ENCODE measurements at regions not wholly inside any gene's neighbourhood (a gene's known extent, or its start where the extent isn't known, plus 50 kb on each side); places are given as distances from the start of the nearest gene placed in this dataset.

GRCh38 chr14:94989946-94990345, 167.4 kb downstream of the DICER1 start:
- in situ Hi-C loops (cut with HindIII; ENCODE audit: low pct_unique_long_range_greater_than_20kb, low sequenced_read_pairs) (no loop called here), intact Hi-C loops (cut with micrococcal nuclease; ENCODE audit: unreplicated experiment) (no loop called here)
- Histone ChIP-seq H3K27ac (ENCODE audit: low read length) (no peak overlapping the region), H3K9me3 (ENCODE audit: control insufficient read depth, insufficient read depth, low read depth, low read length) (no peaks in the 10 kb centered on the region), H3K4me3 (ENCODE audit: low read depth in 2 of 2, low read length in 2 of 2) (no peak overlapping the region), H3K27me3 (ENCODE audit: control insufficient read depth, insufficient read depth, low read length) (no peaks in the 10 kb centered on the region; the same call in 1 of the 2 replicates), H3K4me1 (ENCODE audit: control insufficient read depth, insufficient read depth, low read length) (no peaks in the 10 kb centered on the region), H3K36me3 (ENCODE audit: control insufficient read depth, insufficient read depth, low read length) (no peaks in the 10 kb centered on the region)
- DNase-seq (ENCODE audit: low read depth, low spot score) (no peak), ATAC-seq (no peak)
- ChIA-PET POLR2A (no interaction called here), CTCF (no interaction called here)
- TF ChIP-seq TCF7L2 (IDR thresholded peaks at IDR 0.05; ENCODE audit: low read depth, low read length), result no peak
- no peak for TF ChIP-seq POLR2AphosphoS5 (IDR thresholded peaks at IDR 0.05; ENCODE audit: low read depth, low read length)
- TF ChIP-seq, protein P1, sequence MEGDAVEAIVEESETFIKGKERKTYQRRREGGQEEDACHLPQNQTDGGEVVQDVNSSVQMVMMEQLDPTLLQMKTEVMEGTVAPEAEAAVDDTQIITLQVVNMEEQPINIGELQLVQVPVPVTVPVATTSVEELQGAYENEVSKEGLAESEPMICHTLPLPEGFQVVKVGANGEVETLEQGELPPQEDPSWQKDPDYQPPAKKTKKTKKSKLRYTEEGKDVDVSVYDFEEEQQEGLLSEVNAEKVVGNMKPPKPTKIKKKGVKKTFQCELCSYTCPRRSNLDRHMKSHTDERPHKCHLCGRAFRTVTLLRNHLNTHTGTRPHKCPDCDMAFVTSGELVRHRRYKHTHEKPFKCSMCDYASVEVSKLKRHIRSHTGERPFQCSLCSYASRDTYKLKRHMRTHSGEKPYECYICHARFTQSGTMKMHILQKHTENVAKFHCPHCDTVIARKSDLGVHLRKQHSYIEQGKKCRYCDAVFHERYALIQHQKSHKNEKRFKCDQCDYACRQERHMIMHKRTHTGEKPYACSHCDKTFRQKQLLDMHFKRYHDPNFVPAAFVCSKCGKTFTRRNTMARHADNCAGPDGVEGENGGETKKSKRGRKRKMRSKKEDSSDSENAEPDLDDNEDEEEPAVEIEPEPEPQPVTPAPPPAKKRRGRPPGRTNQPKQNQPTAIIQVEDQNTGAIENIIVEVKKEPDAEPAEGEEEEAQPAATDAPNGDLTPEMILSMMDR (IDR thresholded peaks at IDR 0.05), result no peak
- TF ChIP-seq SIN3A (IDR thresholded peaks at IDR 0.05; ENCODE audit: borderline replicate concordance, insufficient read depth, low read depth, low read length), result no peak
- TF ChIP-seq, protein P2, sequence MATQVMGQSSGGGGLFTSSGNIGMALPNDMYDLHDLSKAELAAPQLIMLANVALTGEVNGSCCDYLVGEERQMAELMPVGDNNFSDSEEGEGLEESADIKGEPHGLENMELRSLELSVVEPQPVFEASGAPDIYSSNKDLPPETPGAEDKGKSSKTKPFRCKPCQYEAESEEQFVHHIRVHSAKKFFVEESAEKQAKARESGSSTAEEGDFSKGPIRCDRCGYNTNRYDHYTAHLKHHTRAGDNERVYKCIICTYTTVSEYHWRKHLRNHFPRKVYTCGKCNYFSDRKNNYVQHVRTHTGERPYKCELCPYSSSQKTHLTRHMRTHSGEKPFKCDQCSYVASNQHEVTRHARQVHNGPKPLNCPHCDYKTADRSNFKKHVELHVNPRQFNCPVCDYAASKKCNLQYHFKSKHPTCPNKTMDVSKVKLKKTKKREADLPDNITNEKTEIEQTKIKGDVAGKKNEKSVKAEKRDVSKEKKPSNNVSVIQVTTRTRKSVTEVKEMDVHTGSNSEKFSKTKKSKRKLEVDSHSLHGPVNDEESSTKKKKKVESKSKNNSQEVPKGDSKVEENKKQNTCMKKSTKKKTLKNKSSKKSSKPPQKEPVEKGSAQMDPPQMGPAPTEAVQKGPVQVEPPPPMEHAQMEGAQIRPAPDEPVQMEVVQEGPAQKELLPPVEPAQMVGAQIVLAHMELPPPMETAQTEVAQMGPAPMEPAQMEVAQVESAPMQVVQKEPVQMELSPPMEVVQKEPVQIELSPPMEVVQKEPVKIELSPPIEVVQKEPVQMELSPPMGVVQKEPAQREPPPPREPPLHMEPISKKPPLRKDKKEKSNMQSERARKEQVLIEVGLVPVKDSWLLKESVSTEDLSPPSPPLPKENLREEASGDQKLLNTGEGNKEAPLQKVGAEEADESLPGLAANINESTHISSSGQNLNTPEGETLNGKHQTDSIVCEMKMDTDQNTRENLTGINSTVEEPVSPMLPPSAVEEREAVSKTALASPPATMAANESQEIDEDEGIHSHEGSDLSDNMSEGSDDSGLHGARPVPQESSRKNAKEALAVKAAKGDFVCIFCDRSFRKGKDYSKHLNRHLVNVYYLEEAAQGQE (IDR thresholded peaks at IDR 0.05; ENCODE audit: insufficient read depth in 1 of 2, low read depth in 2 of 2, low read length in 1 of 2), result no peak
- BruUV-seq (replicated peaks), result no TSS peak

- in situ Hi-C loops (cut with HindIII; ENCODE audit: low pct_unique_long_range_greater_than_20kb, low sequenced_read_pairs), result no loop called here
- POLR2A ChIA-PET, result no interaction called here
- Histone ChIP-seq H3K36me3 (ENCODE audit: control insufficient read depth, insufficient read depth, low read length) (no peaks in the 10 kb centered on the region), H3K27ac (ENCODE audit: low read length) (no peak overlapping the region), H3K9me3 (ENCODE audit: control insufficient read depth, insufficient read depth, low read depth, low read length) (no peaks in the 10 kb centered on the region), H3K4me3 (ENCODE audit: low read depth in 2 of 2, low read length in 2 of 2) (no peak overlapping the region), H3K27me3 (ENCODE audit: control insufficient read depth, insufficient read depth, low read length) (no peaks in the 10 kb centered on the region; the same call in 1 of the 2 replicates), H3K4me1 (ENCODE audit: control insufficient read depth, insufficient read depth, low read length) (no peaks in the 10 kb centered on the region)
- no peak for TF ChIP-seq TCF7L2 (IDR thresholded peaks at IDR 0.05; ENCODE audit: low read depth, low read length)
- TF ChIP-seq SIN3A (IDR thresholded peaks at IDR 0.05; ENCODE audit: borderline replicate concordance, insufficient read depth, low read depth, low read length), result no peak
- TF ChIP-seq POLR2AphosphoS5 (IDR thresholded peaks at IDR 0.05; ENCODE audit: low read depth, low read length), result no peak
- TF ChIP-seq, protein P2 (IDR thresholded peaks at IDR 0.05; ENCODE audit: insufficient read depth in 1 of 2, low read depth in 2 of 2, low read length in 1 of 2), result no peak
- TF ChIP-seq, protein P1 (IDR thresholded peaks at IDR 0.05), result no peak
- DNase-seq (ENCODE audit: low read depth, low spot score), result no peak
- no peak for ATAC-seq
- intact Hi-C loops (cut with micrococcal nuclease; ENCODE audit: unreplicated experiment), result no loop called here
- CTCF ChIA-PET, result no interaction called here
- BruUV-seq (replicated peaks), result no TSS peak
These were observed 167.9 kb downstream of the DICER1 start for GRCh38 chr14:94989417-94989816.
